ENCODE measurements at regions not wholly inside any gene's neighbourhood (a gene's known extent, or its start where the extent isn't known, plus 50 kb on each side); places are given as distances from the start of the nearest gene placed in this dataset.

DNA sequence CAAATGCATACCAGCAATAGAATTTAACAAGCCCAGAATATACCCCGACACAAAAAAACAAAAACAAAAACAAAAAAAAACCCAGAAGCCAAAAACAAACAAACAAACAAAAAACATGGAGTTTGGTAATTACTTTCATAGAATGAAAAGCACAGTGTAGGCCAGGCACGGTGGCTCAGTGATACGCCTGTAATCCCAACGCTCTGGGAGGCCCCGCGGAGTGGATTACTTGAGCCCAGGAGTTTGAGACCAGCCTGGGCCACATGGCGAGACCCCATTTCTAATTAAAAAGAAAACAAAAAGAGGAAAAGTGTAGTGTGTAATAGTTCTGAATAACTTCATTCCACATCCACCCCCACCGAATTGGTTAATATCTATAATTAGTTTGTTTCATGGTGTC lies 1265.7 kb downstream of the NCAM2 start:
- ChIA-PET RAD21 (ENCODE audit: unreplicated experiment) (no interaction called here), POLR2A (no interaction called here), SMC1A (ENCODE audit: uncharacterized antibody, unreplicated experiment) (no interaction called here), CTCF (no interaction called here)
- H2AFZ ChIP-seq (ENCODE audit: control insufficient read depth, low read depth, low read length) = no peak overlapping the region
- H3K4me3 ChIP-seq = no peak overlapping the region
- H3K79me2 ChIP-seq (ENCODE audit: control insufficient read depth, insufficient read depth, low read length) = no peaks in the 10 kb centered on the region
- H3K27me3 ChIP-seq (replicated peaks in 1 of 2; ENCODE audit: control insufficient read depth in 2 of 2, insufficient read depth in 2 of 2, low read length in 1 of 2) = no peaks in the 10 kb centered on the region
- in situ Hi-C loops (cut with MboI) (no loop called here), intact Hi-C loops (cut with micrococcal nuclease; ENCODE audit: unreplicated experiment) (no loop called here)
- no TSS peak for BruUV-seq (replicated peaks)
- no peak overlapping the region for H3K9ac ChIP-seq (ENCODE audit: control insufficient read depth, insufficient read depth, low read length)
- DNase-seq (ENCODE audit: low read depth, low spot score) (no peak), FAIRE-seq (no peak), ATAC-seq (no peak)
- no peak overlapping the region for H3K27ac ChIP-seq (ENCODE audit: control insufficient read depth, insufficient read depth)
- no peaks in the 10 kb centered on the region for H3K4me1 ChIP-seq (ENCODE audit: control insufficient read depth, insufficient read depth, low read length)
- no peak overlapping the region for H3K4me2 ChIP-seq (ENCODE audit: control insufficient read depth, insufficient read depth)
- no peaks in the 10 kb centered on the region for H3K9me3 ChIP-seq (replicated peaks; ENCODE audit: control insufficient read depth, insufficient read depth, low read length)
- no peaks in the 10 kb centered on the region for H4K20me1 ChIP-seq (ENCODE audit: control insufficient read depth, insufficient read depth)
- H3K36me3 ChIP-seq (ENCODE audit: control insufficient read depth in 2 of 2, insufficient read depth in 2 of 2, low read length in 1 of 2) = no peaks in the 10 kb centered on the region
- WGBS (ENCODE audit: insufficient coverage, insufficient replicate concordance, low lambda C conversion rate, missing lambda C conversion rate) = 62% methylated on average over 8 of the region's 8 CpGs
- TF ChIP-seq SMC3 (IDR thresholded peaks at IDR 0.05; ENCODE audit: borderline replicate concordance, low read length) = no peak
- no peak for TF ChIP-seq RB1 (IDR thresholded peaks at IDR 0.05; ENCODE audit: borderline replicate concordance)
- TF ChIP-seq SREBF1 (IDR thresholded peaks at IDR 0.05; ENCODE audit: low read length) = no peak
- TF ChIP-seq, protein P1, sequence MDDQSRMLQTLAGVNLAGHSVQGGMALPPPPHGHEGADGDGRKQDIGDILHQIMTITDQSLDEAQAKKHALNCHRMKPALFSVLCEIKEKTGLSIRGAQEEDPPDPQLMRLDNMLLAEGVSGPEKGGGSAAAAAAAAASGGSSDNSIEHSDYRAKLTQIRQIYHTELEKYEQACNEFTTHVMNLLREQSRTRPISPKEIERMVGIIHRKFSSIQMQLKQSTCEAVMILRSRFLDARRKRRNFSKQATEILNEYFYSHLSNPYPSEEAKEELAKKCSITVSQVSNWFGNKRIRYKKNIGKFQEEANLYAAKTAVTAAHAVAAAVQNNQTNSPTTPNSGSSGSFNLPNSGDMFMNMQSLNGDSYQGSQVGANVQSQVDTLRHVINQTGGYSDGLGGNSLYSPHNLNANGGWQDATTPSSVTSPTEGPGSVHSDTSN (IDR thresholded peaks at IDR 0.05; ENCODE audit: insufficient replicate concordance, low read depth, low read length) = no peak
- TF ChIP-seq, protein P2, sequence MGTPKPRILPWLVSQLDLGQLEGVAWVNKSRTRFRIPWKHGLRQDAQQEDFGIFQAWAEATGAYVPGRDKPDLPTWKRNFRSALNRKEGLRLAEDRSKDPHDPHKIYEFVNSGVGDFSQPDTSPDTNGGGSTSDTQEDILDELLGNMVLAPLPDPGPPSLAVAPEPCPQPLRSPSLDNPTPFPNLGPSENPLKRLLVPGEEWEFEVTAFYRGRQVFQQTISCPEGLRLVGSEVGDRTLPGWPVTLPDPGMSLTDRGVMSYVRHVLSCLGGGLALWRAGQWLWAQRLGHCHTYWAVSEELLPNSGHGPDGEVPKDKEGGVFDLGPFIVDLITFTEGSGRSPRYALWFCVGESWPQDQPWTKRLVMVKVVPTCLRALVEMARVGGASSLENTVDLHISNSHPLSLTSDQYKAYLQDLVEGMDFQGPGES (IDR thresholded peaks at IDR 0.05) = no peak
- TF ChIP-seq SIN3A (IDR thresholded peaks at IDR 0.05; ENCODE audit: low read depth, low read length) = no peak
- TF ChIP-seq, protein P3, sequence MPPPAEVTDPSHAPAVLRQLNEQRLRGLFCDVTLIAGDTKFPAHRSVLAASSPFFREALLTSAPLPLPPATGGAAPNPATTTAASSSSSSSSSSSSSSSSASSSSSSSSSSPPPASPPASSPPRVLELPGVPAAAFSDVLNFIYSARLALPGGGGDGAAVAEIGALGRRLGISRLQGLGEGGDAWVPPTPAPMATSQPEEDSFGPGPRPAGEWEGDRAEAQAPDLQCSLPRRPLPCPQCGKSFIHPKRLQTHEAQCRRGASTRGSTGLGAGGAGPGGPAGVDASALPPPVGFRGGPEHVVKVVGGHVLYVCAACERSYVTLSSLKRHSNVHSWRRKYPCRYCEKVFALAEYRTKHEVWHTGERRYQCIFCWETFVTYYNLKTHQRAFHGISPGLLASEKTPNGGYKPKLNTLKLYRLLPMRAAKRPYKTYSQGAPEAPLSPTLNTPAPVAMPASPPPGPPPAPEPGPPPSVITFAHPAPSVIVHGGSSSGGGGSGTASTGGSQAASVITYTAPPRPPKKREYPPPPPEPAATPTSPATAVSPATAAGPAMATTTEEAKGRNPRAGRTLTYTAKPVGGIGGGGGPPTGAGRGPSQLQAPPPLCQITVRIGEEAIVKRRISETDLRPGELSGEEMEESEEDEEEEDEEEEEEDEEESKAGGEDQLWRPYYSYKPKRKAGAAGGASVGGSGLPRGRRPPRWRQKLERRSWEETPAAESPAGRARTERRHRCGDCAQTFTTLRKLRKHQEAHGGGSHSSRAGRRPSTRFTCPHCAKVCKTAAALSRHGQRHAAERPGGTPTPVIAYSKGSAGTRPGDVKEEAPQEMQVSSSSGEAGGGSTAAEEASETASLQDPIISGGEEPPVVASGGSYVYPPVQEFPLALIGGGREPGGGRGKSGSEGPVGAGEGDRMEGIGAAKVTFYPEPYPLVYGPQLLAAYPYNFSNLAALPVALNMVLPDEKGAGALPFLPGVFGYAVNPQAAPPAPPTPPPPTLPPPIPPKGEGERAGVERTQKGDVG (CRISPR knock-in tag; IDR thresholded peaks at IDR 0.05) = no peak
- TF ChIP-seq IRF5 (IDR thresholded peaks at IDR 0.05; ENCODE audit: borderline replicate concordance) = no peak
- TF ChIP-seq ATF7 (IDR thresholded peaks at IDR 0.05; ENCODE audit: low read depth) = no peak
- TF ChIP-seq ZZZ3 (IDR thresholded peaks at IDR 0.05; ENCODE audit: control insufficient read depth, insufficient read length, low read depth) = no peak
- TF ChIP-seq STAT3 (IDR thresholded peaks at IDR 0.05; ENCODE audit: low read depth, low read length) = no peak
- no peak for TF ChIP-seq MAX (IDR thresholded peaks at IDR 0.05; ENCODE audit: low read depth, low read length)
- no peak for TF ChIP-seq NFYB (IDR thresholded peaks at IDR 0.05; ENCODE audit: insufficient read depth, low read depth, low read length)
